GM18520 (cell line): ENCODE measurements at regions not wholly inside any gene's neighbourhood (a gene's known extent, or its start where the extent isn't known, plus 50 kb on each side); places are given as distances from the start of the nearest gene placed in this dataset.
"Not testable (repeated sequence)": the region's sequence is repeated elsewhere in the genome, so short reads cannot be mapped to it uniquely, and the experiment has no call there.

ENCODE experiments used
- ATAC-seq: cut with Tn5 transposase; IDR thresholded peaks from one replicate; pipeline ENCODE4 v1.9.1; 2021; ENCODE audit not compliant: unreplicated experiment

- ATAC-seq = no peak
These were observed 2246.0 kb downstream of the ARAP2 start for GRCh38 chr4:33998291-33998690.

- ATAC-seq = no peak
These were observed 2244.0 kb downstream of the ARAP2 start for GRCh38 chr4:34000356-34000755.

- not testable (repeated sequence) for ATAC-seq
These were observed 2237.8 kb downstream of the ARAP2 start for GRCh38 chr4:34006540-34006939.

GRCh38 chr4:34009951-34010350 is 2234.4 kb downstream of the ARAP2 start:
- ATAC-seq = no peak

- no peak for ATAC-seq
These were observed 2233.4 kb downstream of the ARAP2 start for GRCh38 chr4:34010751-34011519.

GRCh38 chr4:34035225-34035624 is 2209.1 kb downstream of the ARAP2 start:
- no peak for ATAC-seq

- ATAC-seq = no peak
These were observed 2207.0 kb downstream of the ARAP2 start for GRCh38 chr4:34037280-34037679.

- ATAC-seq = no peak
These were observed 2204.5 kb downstream of the ARAP2 start for GRCh38 chr4:34039766-34040165.

GRCh38 chr4:34043131-34043530 is 2201.2 kb downstream of the ARAP2 start:
- no peak for ATAC-seq

- no peak for ATAC-seq
These were observed 2197.7 kb downstream of the ARAP2 start for GRCh38 chr4:34046580-34046979.

GRCh38 chr4:34047363-34047762 is 2197.0 kb downstream of the ARAP2 start:
- no peak for ATAC-seq

- ATAC-seq = no peak
These were observed 2178.2 kb downstream of the ARAP2 start for GRCh38 chr4:34066126-34066525.

- ATAC-seq = no peak
These were observed 2152.9 kb downstream of the ARAP2 start for GRCh38 chr4:34091451-34091850.

GRCh38 chr4:34094114-34094513 is 2150.2 kb downstream of the ARAP2 start:
- no peak for ATAC-seq

- no peak for ATAC-seq
These were observed 2139.0 kb downstream of the ARAP2 start for GRCh38 chr4:34105311-34105710.

- no peak for ATAC-seq
These were observed 2135.9 kb downstream of the ARAP2 start for GRCh38 chr4:34108391-34108790.

- ATAC-seq = no peak
These were observed 2131.7 kb downstream of the ARAP2 start for GRCh38 chr4:34112573-34112972.

GRCh38 chr4:34138385-34138784 is 2105.9 kb downstream of the ARAP2 start:
- no peak for ATAC-seq

GRCh38 chr4:34139346-34139745 is 2105.0 kb downstream of the ARAP2 start:
- ATAC-seq = no peak

GRCh38 chr4:34148322-34148908 is 2095.9 kb downstream of the ARAP2 start:
- ATAC-seq = no peak

GRCh38 chr4:34157547-34157946 is 2086.8 kb downstream of the ARAP2 start:
- no peak for ATAC-seq

- ATAC-seq = no peak
These were observed 2085.4 kb downstream of the ARAP2 start for GRCh38 chr4:34158878-34159277.

- ATAC-seq = no peak
These were observed 2073.4 kb downstream of the ARAP2 start for GRCh38 chr4:34170946-34171345.
